PC-3 (cell line): ENCODE measurements at regions not wholly inside any gene's neighbourhood (a gene's known extent, or its start where the extent isn't known, plus 50 kb on each side); places are given as distances from the start of the nearest gene placed in this dataset.

Experiments used
- ATAC-seq: fragments of 200-7000 bp; cut with Tn5 transposase; 2 replicates; pipeline ENCODE4 v1.9.1; 2020; ENCODE audit warnings: mild to moderate bottlenecking, moderate library complexity
- BruUV-seq: library from RNA; stranded (reverse); fragments of 400-500 nt; replicated peaks from 2 replicates; lab custom pipeline; 2021; lab: Mats Ljungman, UMichigan
- CTCF ChIA-PET: fragments of 300-600 bp; sonication (Branson Sonifier 250); formaldehyde crosslinking; loops from one replicate; lab custom pipeline; 2022; ENCODE audit warnings: antibody characterized with exemption; lab: Charles Lee
- POLR2A ChIA-PET: fragments of 300-600 bp; sonication (Branson Sonifier 250); formaldehyde crosslinking; loops from one replicate; lab custom pipeline; 2022; ENCODE audit warnings: antibody characterized with exemption; ENCODE audit not compliant: unreplicated experiment; lab: Charles Lee
- DNase-seq: peaks from one replicate; pipeline ENCODE4 v3.0.0-alpha.2; 2015
- H2AFZ ChIP-seq: fragments of 300-600 bp; sonication (generic); 2 replicates; pipeline ENCODE4 v1.6.0; 2016; ENCODE audit warnings: antibody characterized with exemption, low read length
- H3F3A ChIP-seq: fragments of 300-600 bp; sonication (generic); one replicate; pipeline ENCODE4 v1.6.0; 2017; ENCODE audit warnings: antibody characterized with exemption, low read length, control low read depth, mild to moderate bottlenecking; ENCODE audit not compliant: unreplicated experiment
- H3K27ac ChIP-seq: fragments of 300-600 bp; sonication (generic); 2 replicates; pipeline ENCODE4 v1.5.1; 2016; ENCODE audit warnings: mild to moderate bottlenecking, low read length
- H3K27me3 ChIP-seq: fragments of 300-600 bp; sonication (generic); 2 replicates; pipeline ENCODE4 v1.6.1; 2016; ENCODE audit warnings: low read length, mixed read lengths
- H3K36me3 ChIP-seq: fragments of 300-600 bp; sonication (generic); 2 replicates; pipeline ENCODE4 v1.6.1; 2016; ENCODE audit warnings: low read depth, mixed run types, low read length, mixed read lengths
- H3K4me1 ChIP-seq: fragments of 300-600 bp; sonication (generic); 2 replicates; pipeline ENCODE4 v1.5.1; 2016; ENCODE audit warnings: low read length; ENCODE audit not compliant: insufficient read depth
- H3K4me2 ChIP-seq: fragments of 300-600 bp; sonication (generic); 2 replicates; pipeline ENCODE4 v1.6.0; 2016; ENCODE audit warnings: low read length
- H3K4me3 ChIP-seq: fragments of 300-600 bp; sonication (generic); 2 replicates; pipeline ENCODE4 v1.5.1; 2016; ENCODE audit warnings: mild to moderate bottlenecking, low read length, mixed read lengths
- H3K79me2 ChIP-seq: fragments of 300-600 bp; sonication (generic); 2 replicates; pipeline ENCODE4 v1.6.1; 2017; ENCODE audit warnings: low read length, mixed read lengths
- H3K9ac ChIP-seq: fragments of 300-600 bp; sonication (generic); 2 replicates; pipeline ENCODE4 v1.6.0; 2016; ENCODE audit warnings: mild to moderate bottlenecking, low read length
- H3K9me2 ChIP-seq: fragments of 300-600 bp; sonication (generic); replicated peaks from 2 replicates; pipeline ENCODE4 v1.6.1; 2016; ENCODE audit warnings: mixed run types, low read length, mixed read lengths
- H3K9me3 ChIP-seq: fragments of 300-600 bp; sonication (generic); 2 replicates; pipeline ENCODE4 v1.6.1; 2016; ENCODE audit warnings: low read length, mixed read lengths
- H4K20me1 ChIP-seq: fragments of 300-600 bp; sonication (generic); 2 replicates; pipeline ENCODE4 v1.6.1; 2016; ENCODE audit warnings: low read length, mixed read lengths
- EZH2 ChIP-seq: fragments of 300-600 bp; sonication (generic); IDR thresholded peaks from one replicate; pipeline ENCODE4 v1.6.1; 2017; ENCODE audit warnings: antibody characterized with exemption, mild to moderate bottlenecking, low read length; ENCODE audit not compliant: unreplicated experiment
- EZH2phosphoT487 ChIP-seq: fragments of 300-600 bp; sonication (generic); IDR thresholded peaks from 2 replicates; pipeline ENCODE4 v1.6.1; 2018; ENCODE audit warnings: mild to moderate bottlenecking, antibody characterized with exemption, low read length, borderline replicate concordance
- intact Hi-C: fragments of 100-400 bp; cut with micrococcal nuclease; formaldehyde crosslinking; loops from 2 replicates; pipeline ENCODE4 v1.9.0; 2023
- TF ChIP-seq, protein P1 (sequence below): fragments of 300-600 bp; sonication (generic); conservative IDR thresholded peaks from 2 replicates; pipeline ENCODE4 v1.5.1; 2017; ENCODE audit warnings: antibody characterized with exemption, low read depth, mild to moderate bottlenecking, low read length

DNA sequence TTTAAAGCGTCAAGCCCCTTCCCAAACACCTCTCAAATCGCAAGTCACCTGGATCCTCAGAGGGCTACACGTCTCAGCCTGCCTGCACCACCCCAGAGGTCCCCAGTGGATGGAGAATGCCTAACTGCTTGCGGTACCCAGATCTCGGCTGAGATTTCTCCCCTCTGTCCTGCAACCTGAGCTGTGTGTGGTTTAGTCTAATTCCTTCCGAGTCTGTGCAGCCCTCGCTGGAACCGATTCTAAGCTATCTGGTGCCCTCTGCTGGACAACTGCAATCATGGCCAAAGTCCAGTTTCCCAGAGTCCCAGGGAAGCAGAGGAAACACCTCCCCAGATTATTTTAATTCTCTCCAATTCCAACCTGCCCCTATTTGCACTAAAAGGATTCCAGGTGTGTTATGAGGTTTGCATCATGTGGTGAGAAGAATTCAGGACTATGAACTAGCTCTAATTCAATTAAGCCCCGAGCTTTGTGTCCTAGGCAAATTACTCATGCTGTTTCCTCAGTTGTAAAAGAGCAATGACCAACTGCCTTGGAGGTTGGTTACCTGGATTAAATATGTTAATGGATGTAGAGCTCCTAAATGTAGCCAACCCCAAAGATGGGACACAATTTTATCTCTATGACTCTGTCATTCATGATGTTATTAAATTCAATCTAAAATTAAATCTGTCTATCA lies 276.1 kb upstream of the NCKAP5 start:
- ATAC-seq (peak; percentile 80), DNase-seq (peak; percentile 93)
- intact Hi-C loops: loop anchor here (1.0 to 10.0 kb wide), 10 partner anchors 64 to 1577 kb away; partner anchors contain the start of genes GPR39, LYPD1 and NCKAP5
- H3K9me3 ChIP-seq: no peaks in the 10 kb centered on the region
- peaks cover 40% of the 10 kb centered on the region for H3K4me1 ChIP-seq
- H3F3A ChIP-seq: peaks cover 4% of the 10 kb centered on the region
- peak overlapping the region; percentile 96 for H3K27ac ChIP-seq
- POLR2A ChIA-PET: no interaction called here
- no peaks in the 10 kb centered on the region for H4K20me1 ChIP-seq
- TF ChIP-seq EZH2 (no peak), EZH2phosphoT487 (no peak)
- TF ChIP-seq, protein P1, sequence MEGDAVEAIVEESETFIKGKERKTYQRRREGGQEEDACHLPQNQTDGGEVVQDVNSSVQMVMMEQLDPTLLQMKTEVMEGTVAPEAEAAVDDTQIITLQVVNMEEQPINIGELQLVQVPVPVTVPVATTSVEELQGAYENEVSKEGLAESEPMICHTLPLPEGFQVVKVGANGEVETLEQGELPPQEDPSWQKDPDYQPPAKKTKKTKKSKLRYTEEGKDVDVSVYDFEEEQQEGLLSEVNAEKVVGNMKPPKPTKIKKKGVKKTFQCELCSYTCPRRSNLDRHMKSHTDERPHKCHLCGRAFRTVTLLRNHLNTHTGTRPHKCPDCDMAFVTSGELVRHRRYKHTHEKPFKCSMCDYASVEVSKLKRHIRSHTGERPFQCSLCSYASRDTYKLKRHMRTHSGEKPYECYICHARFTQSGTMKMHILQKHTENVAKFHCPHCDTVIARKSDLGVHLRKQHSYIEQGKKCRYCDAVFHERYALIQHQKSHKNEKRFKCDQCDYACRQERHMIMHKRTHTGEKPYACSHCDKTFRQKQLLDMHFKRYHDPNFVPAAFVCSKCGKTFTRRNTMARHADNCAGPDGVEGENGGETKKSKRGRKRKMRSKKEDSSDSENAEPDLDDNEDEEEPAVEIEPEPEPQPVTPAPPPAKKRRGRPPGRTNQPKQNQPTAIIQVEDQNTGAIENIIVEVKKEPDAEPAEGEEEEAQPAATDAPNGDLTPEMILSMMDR: peak; percentile 98
- no peaks in the 10 kb centered on the region for H3K9me2 ChIP-seq
- H3K9ac ChIP-seq: peak overlapping the region; percentile 69; the same call in 1 of the 2 replicates
- peak overlapping the region; percentile 19; the same call in 1 of the 2 replicates for H2AFZ ChIP-seq
- H3K4me2 ChIP-seq: peak overlapping the region; percentile 12; the same call in 1 of the 2 replicates
- CTCF ChIA-PET: interaction anchor here (0.5 to 2.1 kb wide), 12 partner anchors 12 to 1298 kb away, joined by 3 to 14 read pairs (median 4); no protein-coding TSS in a partner anchor
- no peak overlapping the region for H3K4me3 ChIP-seq
- H3K27me3 ChIP-seq: no peaks in the 10 kb centered on the region
- BruUV-seq: no TSS peak
- H3K79me2 ChIP-seq: no peaks in the 10 kb centered on the region
- H3K36me3 ChIP-seq: no peaks in the 10 kb centered on the region

DNA sequence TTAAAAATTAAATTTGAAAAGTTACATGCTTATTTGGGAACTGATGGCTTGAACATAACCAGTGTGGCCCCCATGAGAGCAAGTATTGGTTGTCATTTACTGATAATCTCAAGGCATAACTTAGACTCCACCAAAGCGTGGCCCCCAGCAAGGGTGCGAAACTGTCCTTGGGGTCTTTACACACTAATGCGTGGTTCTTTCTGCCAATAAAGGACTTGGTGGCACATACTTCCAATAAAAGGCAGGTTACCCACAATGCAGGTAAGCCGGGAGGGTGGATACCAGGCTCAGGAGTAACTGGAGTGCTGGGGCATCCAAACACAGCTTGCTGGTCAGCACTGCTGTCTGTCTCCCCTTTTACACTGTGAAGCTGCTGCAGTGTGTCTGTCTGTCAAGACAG lies 278.2 kb upstream of the NCKAP5 start:
- no peaks in the 10 kb centered on the region for H3F3A ChIP-seq
- H3K9me3 ChIP-seq: no peaks in the 10 kb centered on the region
- ATAC-seq: no peak
- TF ChIP-seq, protein P1: no peak
- TF ChIP-seq EZH2 (no peak), EZH2phosphoT487 (no peak)
- DNase-seq: no peak
- H3K4me2 ChIP-seq: no peak overlapping the region
- H3K27me3 ChIP-seq: no peaks in the 10 kb centered on the region
- no peak overlapping the region for H2AFZ ChIP-seq
- ChIA-PET POLR2A (interaction anchor here (0.7 kb wide), 1 partner anchor 591 kb away, joined by 3 read pairs; no protein-coding TSS in a partner anchor), CTCF (no interaction called here)
- H3K36me3 ChIP-seq: no peaks in the 10 kb centered on the region
- intact Hi-C loops: loop anchor here (10.0 kb wide), 4 partner anchors 352 to 1432 kb away; partner anchors contain the start of genes GPR39 and LYPD1
- H4K20me1 ChIP-seq: no peaks in the 10 kb centered on the region
- no peak overlapping the region for H3K9ac ChIP-seq
- H3K27ac ChIP-seq: no peak overlapping the region
- peaks cover 32% of the 10 kb centered on the region for H3K4me1 ChIP-seq
- no peaks in the 10 kb centered on the region for H3K79me2 ChIP-seq
- BruUV-seq: no TSS peak
- H3K9me2 ChIP-seq: no peaks in the 10 kb centered on the region
- H3K4me3 ChIP-seq: no peak overlapping the region

DNA sequence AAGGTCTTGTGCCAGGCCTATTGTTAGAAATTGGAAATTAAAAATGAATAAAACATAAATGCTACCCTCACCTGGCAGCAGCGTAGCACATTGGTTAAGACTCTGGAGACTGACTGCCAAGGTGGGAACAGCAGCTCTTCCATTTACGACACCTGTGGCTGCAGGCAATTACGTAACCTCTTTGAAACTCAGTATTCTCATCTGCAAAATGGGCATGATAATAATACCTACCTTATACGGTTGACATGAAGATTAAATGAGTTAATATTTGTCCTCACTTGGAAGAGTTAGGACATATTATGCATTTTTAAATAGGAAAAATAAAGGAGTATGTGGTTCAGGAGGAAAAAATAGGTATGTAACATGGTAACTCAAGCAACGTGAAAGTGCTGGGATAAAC lies 279.3 kb upstream of the NCKAP5 start:
- no peak overlapping the region for H3K4me2 ChIP-seq
- ChIA-PET POLR2A (no interaction called here), CTCF (no interaction called here)
- H2AFZ ChIP-seq: no peak overlapping the region
- intact Hi-C loops: loop anchor here (10.0 kb wide), 4 partner anchors 353 to 1433 kb away; partner anchors contain the start of genes GPR39 and LYPD1
- no peak overlapping the region for H3K4me3 ChIP-seq
- H4K20me1 ChIP-seq: no peaks in the 10 kb centered on the region
- no peak overlapping the region for H3K9ac ChIP-seq
- H3K27ac ChIP-seq: no peak overlapping the region
- peaks cover 22% of the 10 kb centered on the region for H3K4me1 ChIP-seq
- no peaks in the 10 kb centered on the region for H3K9me3 ChIP-seq
- no peaks in the 10 kb centered on the region for H3K79me2 ChIP-seq
- H3F3A ChIP-seq: no peaks in the 10 kb centered on the region
- H3K36me3 ChIP-seq: no peaks in the 10 kb centered on the region
- TF ChIP-seq, protein P1: no peak
- no peak for TF ChIP-seq EZH2
- H3K9me2 ChIP-seq: no peaks in the 10 kb centered on the region
- no peak for DNase-seq
- no peaks in the 10 kb centered on the region for H3K27me3 ChIP-seq
- no TSS peak for BruUV-seq
- ATAC-seq: no peak
